ENCODE measurements at regions not wholly inside any gene's neighbourhood (a gene's known extent, or its start where the extent isn't known, plus 50 kb on each side); places are given as distances from the start of the nearest gene placed in this dataset.

DNA sequence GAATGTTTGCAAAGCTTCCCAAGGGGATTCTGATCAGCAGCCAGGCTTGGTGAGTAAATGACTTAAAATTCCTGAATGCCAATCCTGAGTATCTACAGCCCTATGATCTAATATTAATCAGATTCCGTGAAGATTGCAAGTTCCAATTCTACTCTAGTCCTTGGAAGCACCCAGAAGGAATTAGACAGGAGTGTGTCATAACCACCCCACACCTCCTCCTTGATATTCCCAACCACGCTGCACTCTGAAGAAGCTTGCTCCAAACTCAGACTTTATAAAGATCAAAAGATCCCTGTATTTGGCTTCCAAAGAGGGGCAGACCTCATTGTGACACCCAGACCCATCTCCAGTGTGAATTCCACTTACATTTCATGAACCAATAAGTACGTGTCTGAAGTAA, 306.0 kb downstream of the BCL11B start:
- TF ChIP-seq, protein P1, sequence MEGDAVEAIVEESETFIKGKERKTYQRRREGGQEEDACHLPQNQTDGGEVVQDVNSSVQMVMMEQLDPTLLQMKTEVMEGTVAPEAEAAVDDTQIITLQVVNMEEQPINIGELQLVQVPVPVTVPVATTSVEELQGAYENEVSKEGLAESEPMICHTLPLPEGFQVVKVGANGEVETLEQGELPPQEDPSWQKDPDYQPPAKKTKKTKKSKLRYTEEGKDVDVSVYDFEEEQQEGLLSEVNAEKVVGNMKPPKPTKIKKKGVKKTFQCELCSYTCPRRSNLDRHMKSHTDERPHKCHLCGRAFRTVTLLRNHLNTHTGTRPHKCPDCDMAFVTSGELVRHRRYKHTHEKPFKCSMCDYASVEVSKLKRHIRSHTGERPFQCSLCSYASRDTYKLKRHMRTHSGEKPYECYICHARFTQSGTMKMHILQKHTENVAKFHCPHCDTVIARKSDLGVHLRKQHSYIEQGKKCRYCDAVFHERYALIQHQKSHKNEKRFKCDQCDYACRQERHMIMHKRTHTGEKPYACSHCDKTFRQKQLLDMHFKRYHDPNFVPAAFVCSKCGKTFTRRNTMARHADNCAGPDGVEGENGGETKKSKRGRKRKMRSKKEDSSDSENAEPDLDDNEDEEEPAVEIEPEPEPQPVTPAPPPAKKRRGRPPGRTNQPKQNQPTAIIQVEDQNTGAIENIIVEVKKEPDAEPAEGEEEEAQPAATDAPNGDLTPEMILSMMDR (IDR thresholded peaks at IDR 0.05), result no peak
- TF ChIP-seq EP300 (IDR thresholded peaks at IDR 0.05) (no peak), POLR2AphosphoS5 (IDR thresholded peaks at IDR 0.05) (no peak), POLR2A (IDR thresholded peaks at IDR 0.05) (no peak)

All from suprapubic skin (tissue), 4 donors.